MM.1S (cell line): ENCODE measurements at regions not wholly inside any gene's neighbourhood (a gene's known extent, or its start where the extent isn't known, plus 50 kb on each side); places are given as distances from the start of the nearest gene placed in this dataset.

Source experiments
- EZH2 ChIP-seq: fragments of 300-600 bp; sonication (generic); optimal IDR thresholded peaks from 2 replicates; pipeline ENCODE3; 2017; ENCODE audit warnings: low read depth, mild to moderate bottlenecking, antibody characterized with exemption, low read length, mixed read lengths
- EZH2phosphoT487 ChIP-seq: fragments of 300-600 bp; sonication (generic); IDR thresholded peaks from 2 replicates; pipeline ENCODE4 v1.6.1; 2018; ENCODE audit warnings: antibody characterized with exemption, low read length
- TF ChIP-seq, protein P1 (sequence below): fragments of 300-600 bp; sonication (generic); IDR thresholded peaks from 2 replicates; pipeline ENCODE4 v1.5.1; 2016; ENCODE audit warnings: antibody characterized with exemption, low read length, mixed read lengths

DNA sequence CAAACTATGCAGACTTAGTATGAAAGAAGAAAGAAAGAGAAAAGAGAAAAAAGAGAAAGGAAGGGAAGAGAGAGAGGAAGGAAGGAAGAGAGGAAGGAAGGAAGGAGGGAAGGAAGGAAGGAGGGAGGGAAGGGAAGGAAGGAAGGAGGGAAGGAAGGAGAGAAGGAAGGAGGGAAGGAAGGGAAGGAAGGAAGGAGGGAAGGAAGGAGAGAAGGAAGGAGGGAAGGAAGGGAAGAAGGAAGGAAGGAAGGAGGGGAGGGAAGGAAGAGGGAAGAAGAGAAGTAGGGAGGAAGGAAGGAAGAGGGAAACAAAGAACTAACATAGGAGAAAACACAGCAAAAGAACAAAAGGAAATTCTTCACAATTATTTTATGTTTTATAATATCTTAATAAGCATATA, 502.1 kb downstream of the SOX6 start:
- TF ChIP-seq, protein P1, sequence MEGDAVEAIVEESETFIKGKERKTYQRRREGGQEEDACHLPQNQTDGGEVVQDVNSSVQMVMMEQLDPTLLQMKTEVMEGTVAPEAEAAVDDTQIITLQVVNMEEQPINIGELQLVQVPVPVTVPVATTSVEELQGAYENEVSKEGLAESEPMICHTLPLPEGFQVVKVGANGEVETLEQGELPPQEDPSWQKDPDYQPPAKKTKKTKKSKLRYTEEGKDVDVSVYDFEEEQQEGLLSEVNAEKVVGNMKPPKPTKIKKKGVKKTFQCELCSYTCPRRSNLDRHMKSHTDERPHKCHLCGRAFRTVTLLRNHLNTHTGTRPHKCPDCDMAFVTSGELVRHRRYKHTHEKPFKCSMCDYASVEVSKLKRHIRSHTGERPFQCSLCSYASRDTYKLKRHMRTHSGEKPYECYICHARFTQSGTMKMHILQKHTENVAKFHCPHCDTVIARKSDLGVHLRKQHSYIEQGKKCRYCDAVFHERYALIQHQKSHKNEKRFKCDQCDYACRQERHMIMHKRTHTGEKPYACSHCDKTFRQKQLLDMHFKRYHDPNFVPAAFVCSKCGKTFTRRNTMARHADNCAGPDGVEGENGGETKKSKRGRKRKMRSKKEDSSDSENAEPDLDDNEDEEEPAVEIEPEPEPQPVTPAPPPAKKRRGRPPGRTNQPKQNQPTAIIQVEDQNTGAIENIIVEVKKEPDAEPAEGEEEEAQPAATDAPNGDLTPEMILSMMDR: no peak
- no peak for TF ChIP-seq EZH2phosphoT487
- no peak for TF ChIP-seq EZH2
